SK-N-SH (cell line): ENCODE measurements at regions not wholly inside any gene's neighbourhood (a gene's known extent, or its start where the extent isn't known, plus 50 kb on each side); places are given as distances from the start of the nearest gene placed in this dataset.

Experiments used
- CTCF ChIA-PET: fragments of 300-600, 350-600 bp; formaldehyde crosslinking; extraction: SDS; loops from one replicate; lab custom pipeline; 2021; lab: Yijun Ruan, JAX
- POLR2A ChIA-PET: fragments of 350-600 bp; sonication (Branson Sonifier 250); formaldehyde crosslinking; extraction: SDS; loops from one replicate; lab custom pipeline; 2020; ENCODE audit warnings: antibody characterized with exemption, inconsistent platforms; lab: Yijun Ruan, JAX
- DNase-seq: peaks from one replicate; pipeline ENCODE4 v3.0.0; 2012
- H2AFZ ChIP-seq: fragments of 200-600 bp; sonication (generic); 2 replicates; pipeline ENCODE4 v1.8.1; 2016; ENCODE audit warnings: antibody characterized with exemption, mild to moderate bottlenecking, low read depth
- H3F3A ChIP-seq: fragments of 200-600 bp; sonication (generic); replicated peaks from 2 replicates; pipeline ENCODE3; 2016; ENCODE audit warnings: antibody characterized with exemption, mild to moderate bottlenecking; ENCODE audit not compliant: insufficient read depth
- H3K27ac ChIP-seq, 2 experiments: fragments of 200-500 bp in 1 of 2; fragments of 200-600 bp in 1 of 2; sonication (Bioruptor generic) in 1 of 2; sonication (generic), shearing (Covaris generic) in 1 of 2; 2 replicates each; pipeline versions ENCODE4 v1.5.1 to v1.6.1; 2014 to 2016; ENCODE audit warnings: low read depth in 2 of 2, inconsistent platforms in 1 of 2, low read length in 1 of 2, mild to moderate bottlenecking in 1 of 2, mixed read lengths in 1 of 2
- H3K27me3 ChIP-seq: fragments of 200-600 bp; sonication (generic), shearing (Covaris generic); 2 replicates; pipeline ENCODE4 v1.6.1; 2016; ENCODE audit warnings: mixed run types; ENCODE audit not compliant: insufficient read depth
- H3K36me3 ChIP-seq, 2 experiments: fragments of 200-500 bp in 1 of 2; fragments of 200-600 bp in 1 of 2; sonication (Bioruptor generic) in 1 of 2; sonication (generic) in 1 of 2; replicated peaks in 1 of 2; 2 replicates each; pipeline versions ENCODE3 to v1.5.1; 2014 to 2016; ENCODE audit warnings: low read length in 1 of 2, mild to moderate bottlenecking in 1 of 2; ENCODE audit not compliant: insufficient read depth in 2 of 2, control insufficient read depth in 1 of 2
- H3K4me1 ChIP-seq, 2 experiments: fragments of 200-500 bp in 1 of 2; fragments of 200-600 bp in 1 of 2; sonication (Bioruptor generic) in 1 of 2; sonication (generic), shearing (Covaris generic) in 1 of 2; 2 replicates each; pipeline versions ENCODE4 v1.5.1 to v1.6.1; 2014 to 2016; ENCODE audit warnings: low read depth in 1 of 2, low read length in 1 of 2, mixed run types in 1 of 2; ENCODE audit not compliant: insufficient read depth in 2 of 2, control insufficient read depth in 1 of 2
- H3K4me2 ChIP-seq: fragments of 200-600 bp; sonication (generic), shearing (Covaris generic); 2 replicates; pipeline ENCODE4 v1.6.1; 2017; ENCODE audit warnings: mixed run types
- H3K4me3 ChIP-seq, 2 experiments: fragments of 200-500 bp in 1 of 2; fragments of 200-600 bp in 1 of 2; sonication (Bioruptor generic) in 1 of 2; sonication (generic), shearing (Covaris generic) in 1 of 2; 2 replicates each; pipeline versions ENCODE4 v1.5.1 to v1.8.1; 2014 to 2016; ENCODE audit warnings: low read depth in 2 of 2, inconsistent platforms in 1 of 2, low read length in 1 of 2, mild to moderate bottlenecking in 1 of 2, mixed read lengths in 1 of 2, moderate library complexity in 1 of 2
- H3K79me2 ChIP-seq: fragments of 200-600 bp; sonication (generic); 2 replicates; pipeline ENCODE4 v1.8.1; 2017; ENCODE audit warnings: mild to moderate bottlenecking; ENCODE audit not compliant: insufficient read depth
- H3K9ac ChIP-seq: fragments of 200-600 bp; sonication (generic); 2 replicates; pipeline ENCODE4 v1.6.1; 2017; ENCODE audit warnings: mixed run types
- H3K9me2 ChIP-seq: fragments of 200-600 bp; sonication (generic); 2 replicates; pipeline ENCODE4 v1.6.1; 2017; ENCODE audit warnings: mixed run types
- H3K9me3 ChIP-seq: fragments of 200-600 bp; sonication (generic); 2 replicates; pipeline ENCODE4 v1.6.1; 2017; ENCODE audit warnings: mixed run types, mild to moderate bottlenecking, moderate library complexity
- H4K20me1 ChIP-seq: fragments of 200-600 bp; sonication (generic); 2 replicates; pipeline ENCODE4 v1.6.1; 2017; ENCODE audit warnings: mild to moderate bottlenecking, mixed run types; ENCODE audit not compliant: insufficient read depth
- CHD2 ChIP-seq: fragments of 150-350 bp; IDR thresholded peaks from 2 replicates; pipeline ENCODE4 v1.6.1; 2018; ENCODE audit warnings: low read length; ENCODE audit not compliant: partially characterized antibody
- CTCF ChIP-seq: fragments of 200-600 bp; sonication (generic); IDR thresholded peaks from 2 replicates; pipeline ENCODE4 v1.6.1; 2017; ENCODE audit warnings: antibody characterized with exemption, mild to moderate bottlenecking, moderate library complexity
- FOXJ3 ChIP-seq: sonication (generic); formaldehyde crosslinking; IDR thresholded peaks from 2 replicates; pipeline ENCODE4 v1.5.1; 2020; ENCODE audit warnings: mild to moderate bottlenecking, missing genetic modification reagents
- IRF3 ChIP-seq: fragments of 150-350 bp; IDR thresholded peaks from 2 replicates; pipeline ENCODE4 v1.6.1; 2016; ENCODE audit warnings: mild to moderate bottlenecking, low read depth, low read length
- PBX3 ChIP-seq: IDR thresholded peaks from 2 replicates; pipeline ENCODE4; 2012
- RAD21 ChIP-seq: IDR thresholded peaks from 2 replicates; pipeline ENCODE4 v1.6.1; 2012; ENCODE audit warnings: mild to moderate bottlenecking, low read length
- REST ChIP-seq: IDR thresholded peaks from 2 replicates; pipeline ENCODE4 v1.6.1; 2012; ENCODE audit warnings: mild to moderate bottlenecking, low read depth, low read length, moderate library complexity
- SMC3 ChIP-seq: IDR thresholded peaks from 2 replicates; pipeline ENCODE4 v1.6.1; 2012; ENCODE audit warnings: low read depth, low read length, improper control_type of control experiment
- USF2 ChIP-seq: fragments of 150-350 bp; IDR thresholded peaks from 2 replicates; pipeline ENCODE4 v1.6.1; 2017; ENCODE audit warnings: antibody characterized with exemption, low read length, low read depth, borderline replicate concordance
- YY1 ChIP-seq: IDR thresholded peaks from 2 replicates; pipeline ENCODE4 v1.4.0; 2012; ENCODE audit warnings: low read depth, mild to moderate bottlenecking
- ZBTB33 ChIP-seq: IDR thresholded peaks from 2 replicates; pipeline ENCODE4 v1.4.0; 2012; ENCODE audit warnings: low read depth, borderline replicate concordance
- WGBS: methylation state at CpG from one replicate; pipeline ENCODE4 v1.1.6; 2017; ENCODE audit warnings: low lambda C conversion rate; 5-methylcytosine and 5-hydroxymethylcytosine counted together

GRCh38 chr4:75189711-75190335, 256.9 kb downstream of the PARM1 start:
- POLR2A ChIA-PET, result no interaction called here
- Histone ChIP-seq H2AFZ (no peak overlapping the region), H3K27ac (no peak overlapping the region), H3K4me1 (no peaks in the 10 kb centered on the region), H3K27me3 (no peaks in the 10 kb centered on the region; the same call in 1 of the 2 replicates), H3F3A (no peaks in the 10 kb centered on the region)
- no peak for DNase-seq
- TF ChIP-seq SMC3 (no peak), ZBTB33 (no peak), USF2 (no peak), IRF3 (no peak), PBX3 (no peak), CTCF (no peak), YY1 (no peak), RAD21 (no peak), FOXJ3 (CRISPR knock-in tag) (no peak), REST (no peak), CHD2 (no peak)
- TF ChIP-seq, all 33 proteins: peak for 0
- Histone ChIP-seq H3K9ac (no peak overlapping the region), H3K4me2 (no peak overlapping the region), H3K9me2 (no peaks in the 10 kb centered on the region), H3K36me3 (no peaks in the 10 kb centered on the region), H3K9me3 (no peaks in the 10 kb centered on the region; the same call in 1 of the 2 replicates), H3K79me2 (no peaks in the 10 kb centered on the region), H3K4me3 (no peak overlapping the region), H4K20me1 (no peaks in the 10 kb centered on the region)
- WGBS, result 5% methylated on average over 4 of the region's 4 CpGs
- CTCF ChIA-PET, result no interaction called here
